ENCODE measurements at regions not wholly inside any gene's neighbourhood (a gene's known extent, or its start where the extent isn't known, plus 50 kb on each side); places are given as distances from the start of the nearest gene placed in this dataset.
"Not testable (repeated sequence)": the region's sequence is repeated elsewhere in the genome, so short reads cannot be mapped to it uniquely, and the experiment has no call there.

GRCh38 chr15:58361273-58361759 lies 70.5 kb upstream of the LIPC start:
- no peaks in the 10 kb centered on the region for H3K4me1 Mint-ChIP-seq (ENCODE audit: low read depth, unreplicated experiment)
- H3K36me3 Mint-ChIP-seq (ENCODE audit: insufficient read depth, unreplicated experiment): no peaks in the 10 kb centered on the region
- no peaks in the 10 kb centered on the region for H3K27me3 Mint-ChIP-seq (ENCODE audit: unreplicated experiment)
- DNase-seq: no peak
- intact Hi-C loops (cut with micrococcal nuclease; ENCODE audit: unreplicated experiment): no loop called here
- no peaks in the 10 kb centered on the region for H3K9me3 Mint-ChIP-seq (ENCODE audit: low read depth, unreplicated experiment)
- no peak overlapping the region for H3K4me3 Mint-ChIP-seq (ENCODE audit: low read depth, unreplicated experiment)
- H3K27ac Mint-ChIP-seq (ENCODE audit: unreplicated experiment): no peak overlapping the region
- no peak for TF ChIP-seq CTCF (IDR thresholded peaks at IDR 0.05; ENCODE audit: unreplicated experiment)
- BruUV-seq (replicated peaks): no TSS peak
- CTCF ChIA-PET: interaction anchor here (1.5 kb wide), 1 partner anchor 8 kb away, joined by 3 read pairs; no protein-coding TSS in a partner anchor

GRCh38 chr15:58362262-58362922 lies 69.4 kb upstream of the LIPC start:
- CTCF ChIA-PET: no interaction called here
- H3K27ac Mint-ChIP-seq (ENCODE audit: unreplicated experiment): no peak overlapping the region
- no peaks in the 10 kb centered on the region for H3K36me3 Mint-ChIP-seq (ENCODE audit: insufficient read depth, unreplicated experiment)
- BruUV-seq (replicated peaks): no TSS peak
- H3K9me3 Mint-ChIP-seq (ENCODE audit: low read depth, unreplicated experiment): no peaks in the 10 kb centered on the region
- no peak for TF ChIP-seq CTCF (IDR thresholded peaks at IDR 0.05; ENCODE audit: unreplicated experiment)
- H3K27me3 Mint-ChIP-seq (ENCODE audit: unreplicated experiment): no peaks in the 10 kb centered on the region
- H3K4me3 Mint-ChIP-seq (ENCODE audit: low read depth, unreplicated experiment): no peak overlapping the region
- intact Hi-C loops (cut with micrococcal nuclease; ENCODE audit: unreplicated experiment): no loop called here
- H3K4me1 Mint-ChIP-seq (ENCODE audit: low read depth, unreplicated experiment): no peaks in the 10 kb centered on the region
- DNase-seq: no peak

- H3K27me3 Mint-ChIP-seq (ENCODE audit: unreplicated experiment); BruUV-seq (replicated peaks); DNase-seq; H3K4me1 Mint-ChIP-seq (ENCODE audit: low read depth, unreplicated experiment); H3K9me3 Mint-ChIP-seq (ENCODE audit: low read depth, unreplicated experiment); H3K27ac Mint-ChIP-seq (ENCODE audit: unreplicated experiment); CTCF ChIA-PET; intact Hi-C loops (cut with micrococcal nuclease; ENCODE audit: unreplicated experiment); H3K4me3 Mint-ChIP-seq (ENCODE audit: low read depth, unreplicated experiment); H3K36me3 Mint-ChIP-seq (ENCODE audit: insufficient read depth, unreplicated experiment): not testable (repeated sequence)
These were observed 68.7 kb upstream of the LIPC start for GRCh38 chr15:58363118-58363517.

- CTCF ChIA-PET; BruUV-seq (replicated peaks); H3K9me3 Mint-ChIP-seq (ENCODE audit: low read depth, unreplicated experiment); DNase-seq; H3K36me3 Mint-ChIP-seq (ENCODE audit: insufficient read depth, unreplicated experiment); H3K4me3 Mint-ChIP-seq (ENCODE audit: low read depth, unreplicated experiment); intact Hi-C loops (cut with micrococcal nuclease; ENCODE audit: unreplicated experiment); H3K27ac Mint-ChIP-seq (ENCODE audit: unreplicated experiment); H3K27me3 Mint-ChIP-seq (ENCODE audit: unreplicated experiment); H3K4me1 Mint-ChIP-seq (ENCODE audit: low read depth, unreplicated experiment): not testable (repeated sequence)
These were observed 68.1 kb upstream of the LIPC start for GRCh38 chr15:58363673-58364072.

GRCh38 chr15:58365098-58365497 lies 66.7 kb upstream of the LIPC start:
- CTCF ChIA-PET; H3K36me3 Mint-ChIP-seq (ENCODE audit: insufficient read depth, unreplicated experiment); BruUV-seq (replicated peaks); DNase-seq; intact Hi-C loops (cut with micrococcal nuclease; ENCODE audit: unreplicated experiment); H3K4me3 Mint-ChIP-seq (ENCODE audit: low read depth, unreplicated experiment); H3K27ac Mint-ChIP-seq (ENCODE audit: unreplicated experiment); H3K9me3 Mint-ChIP-seq (ENCODE audit: low read depth, unreplicated experiment); H3K27me3 Mint-ChIP-seq (ENCODE audit: unreplicated experiment): not testable (repeated sequence)
- peaks cover 14% of the 10 kb centered on the region for H3K4me1 Mint-ChIP-seq (ENCODE audit: low read depth, unreplicated experiment)

- TF ChIP-seq CTCF (IDR thresholded peaks at IDR 0.05; ENCODE audit: unreplicated experiment): no peak
- intact Hi-C loops (cut with micrococcal nuclease; ENCODE audit: unreplicated experiment): no loop called here
These were observed 62.5 kb upstream of the LIPC start for GRCh38 chr15:58369261-58369701.

More at GRCh38 chr15:58369261-58369701, 62.5 kb upstream of the LIPC start:
- Mint-ChIP-seq H3K4me3 (ENCODE audit: low read depth, unreplicated experiment) (no peak overlapping the region), H3K9me3 (ENCODE audit: low read depth, unreplicated experiment) (no peaks in the 10 kb centered on the region), H3K27ac (ENCODE audit: unreplicated experiment) (no peak overlapping the region), H3K36me3 (ENCODE audit: insufficient read depth, unreplicated experiment) (no peaks in the 10 kb centered on the region), H3K4me1 (ENCODE audit: low read depth, unreplicated experiment) (peaks cover 15% of the 10 kb centered on the region), H3K27me3 (ENCODE audit: unreplicated experiment) (no peaks in the 10 kb centered on the region)
- DNase-seq: peak; percentile 16
- CTCF ChIA-PET: interaction anchor here (0.5 to 1.4 kb wide), 2 partner anchors 9 to 251 kb away, joined by 3 read pairs; no protein-coding TSS in a partner anchor
- BruUV-seq (replicated peaks): no TSS peak
